RWPE2 (cell line): ENCODE measurements at regions not wholly inside any gene's neighbourhood (a gene's known extent, or its start where the extent isn't known, plus 50 kb on each side); places are given as distances from the start of the nearest gene placed in this dataset.
A peak's percentile ranks its signal among the peaks of the same experiment; 100 is the strongest.

ENCODE experiments used
- ATAC-seq: fragments of 200-7000 bp; cut with Tn5 transposase; 3 replicates; pipeline ENCODE4 v1.9.1; 2021; ENCODE audit warnings: low read depth
- DNase-seq: peaks from one replicate; pipeline ENCODE4 v3.0.0-alpha.2; 2020; ENCODE audit warnings: low spot score
- H3K27ac ChIP-seq: fragments of 450-650 bp; 2 replicates; pipeline ENCODE4 v1.5.1; 2017; ENCODE audit warnings: mild to moderate bottlenecking; ENCODE audit not compliant: poor library complexity, severe bottlenecking
- H3K27me3 ChIP-seq: fragments of 250-450 bp; sonication (Bioruptor Pico); 2 replicates; pipeline ENCODE4 v1.5.1; 2021; ENCODE audit warnings: mild to moderate bottlenecking, moderate library complexity; ENCODE audit not compliant: insufficient read depth, poor library complexity, severe bottlenecking
- H3K36me3 ChIP-seq: fragments of 250-450 bp; sonication (Bioruptor Pico); 2 replicates; pipeline ENCODE4 v1.5.1; 2020; ENCODE audit warnings: low read depth, mild to moderate bottlenecking, moderate library complexity
- H3K4me1 ChIP-seq: fragments of 250-450 bp; sonication (Bioruptor Pico); 2 replicates; pipeline ENCODE4 v1.5.1; 2021; ENCODE audit warnings: mild to moderate bottlenecking, moderate library complexity; ENCODE audit not compliant: insufficient read depth, poor library complexity, severe bottlenecking
- H3K4me3 ChIP-seq: fragments of 250-450 bp; sonication (Bioruptor Pico); 2 replicates; pipeline ENCODE4 v1.5.1; 2021; ENCODE audit warnings: mild to moderate bottlenecking, moderate library complexity; ENCODE audit not compliant: severe bottlenecking
- H3K9me3 ChIP-seq: fragments of 250-450 bp; sonication (Bioruptor Pico); 2 replicates; pipeline ENCODE4 v1.5.1; 2021; ENCODE audit warnings: mild to moderate bottlenecking, moderate library complexity; ENCODE audit not compliant: severe bottlenecking
- CTCF ChIP-seq: fragments of 450-650 bp; IDR thresholded peaks from one replicate; pipeline ENCODE4 v1.5.1; 2017; ENCODE audit warnings: mild to moderate bottlenecking, moderate library complexity; ENCODE audit not compliant: poor library complexity, severe bottlenecking

GRCh38 chr7:18338910-18339523, 156.5 kb upstream of the HDAC9 start:
- no peaks in the 10 kb centered on the region for H3K27me3 ChIP-seq
- DNase-seq (no peak), ATAC-seq (no peak)
- H3K27ac ChIP-seq, result no peak overlapping the region
- H3K4me1 ChIP-seq, result no peaks in the 10 kb centered on the region
- no peaks in the 10 kb centered on the region for H3K36me3 ChIP-seq
- no peak overlapping the region for H3K4me3 ChIP-seq
- H3K9me3 ChIP-seq, result no peaks in the 10 kb centered on the region
- TF ChIP-seq CTCF, result no peak

DNA sequence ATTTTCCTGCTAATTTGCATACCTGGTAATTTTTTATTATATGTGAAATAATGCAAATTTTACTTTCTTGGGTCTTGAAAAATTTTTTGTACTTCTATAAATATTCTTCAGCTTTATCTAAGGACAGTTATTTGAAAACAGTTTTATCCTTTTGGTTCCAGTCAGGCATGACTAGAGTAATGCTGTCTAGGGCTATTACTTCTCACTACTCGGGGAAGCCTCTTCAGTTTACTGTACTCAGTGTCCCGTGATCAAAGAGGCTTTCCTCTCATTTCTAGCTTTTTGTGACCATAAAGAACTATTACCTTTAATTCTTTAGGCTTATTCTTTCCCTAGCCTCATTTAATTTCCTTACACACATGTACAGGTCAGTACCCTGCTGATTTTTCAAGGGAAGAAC, 153.8 kb upstream of the HDAC9 start:
- no peaks in the 10 kb centered on the region for H3K9me3 ChIP-seq
- no peak for DNase-seq
- H3K4me3 ChIP-seq, result no peak overlapping the region
- H3K4me1 ChIP-seq, result no peaks in the 10 kb centered on the region
- H3K27me3 ChIP-seq, result no peaks in the 10 kb centered on the region
- H3K27ac ChIP-seq, result no peak overlapping the region
- no peak for ATAC-seq
- no peak for TF ChIP-seq CTCF
- no peaks in the 10 kb centered on the region for H3K36me3 ChIP-seq

DNA sequence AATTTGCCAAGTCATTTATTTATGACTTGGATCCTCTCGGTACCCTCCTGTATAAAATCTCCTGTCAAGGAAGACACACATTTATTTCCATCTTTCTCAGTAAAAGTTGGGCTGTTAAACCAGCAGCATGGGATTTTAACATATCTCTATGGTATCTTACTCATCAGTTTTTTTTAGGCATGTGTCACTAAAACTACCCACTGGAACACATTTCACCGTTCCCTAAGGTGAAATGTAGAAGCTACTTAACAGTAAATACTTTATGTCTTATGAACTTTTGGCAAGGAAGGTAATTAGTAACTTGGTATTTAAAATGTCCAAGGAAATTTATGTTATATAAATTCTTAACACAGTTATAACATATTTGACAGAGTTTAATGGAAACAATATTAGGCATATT, 152.5 kb upstream of the HDAC9 start:
- Histone ChIP-seq H3K4me1 (no peaks in the 10 kb centered on the region), H3K9me3 (no peaks in the 10 kb centered on the region), H3K27ac (no peak overlapping the region), H3K4me3 (no peak overlapping the region), H3K36me3 (no peaks in the 10 kb centered on the region), H3K27me3 (no peaks in the 10 kb centered on the region)
- ATAC-seq (no peak), DNase-seq (no peak)
- TF ChIP-seq CTCF, result no peak

DNA sequence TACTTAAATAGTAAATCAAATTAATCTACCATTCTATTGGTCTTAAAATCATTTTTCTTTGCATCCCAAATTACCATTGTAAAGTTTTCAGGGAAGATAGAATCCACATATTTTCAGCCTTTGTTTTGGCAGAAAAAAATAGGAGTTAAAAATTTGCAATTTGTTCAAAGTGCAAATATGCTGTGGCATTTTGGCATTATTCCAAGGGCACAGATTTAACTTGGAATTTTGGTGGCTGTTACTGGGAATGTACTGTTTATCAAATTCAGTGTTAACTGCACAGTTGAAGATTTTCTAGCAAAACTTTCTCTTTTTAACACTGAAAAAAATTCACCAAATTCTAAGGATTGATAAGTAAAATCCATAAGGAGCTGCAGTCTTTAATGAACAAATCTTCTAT, 151.0 kb upstream of the HDAC9 start:
- no peak overlapping the region for H3K27ac ChIP-seq
- no peaks in the 10 kb centered on the region for H3K27me3 ChIP-seq
- no peaks in the 10 kb centered on the region for H3K36me3 ChIP-seq
- TF ChIP-seq CTCF, result no peak
- no peaks in the 10 kb centered on the region for H3K4me1 ChIP-seq
- no peaks in the 10 kb centered on the region for H3K9me3 ChIP-seq
- no peak for DNase-seq
- H3K4me3 ChIP-seq, result no peak overlapping the region
- ATAC-seq, result no peak

GRCh38 chr7:18345641-18346234, 149.8 kb upstream of the HDAC9 start:
- no peaks in the 10 kb centered on the region for H3K9me3 ChIP-seq
- no peak overlapping the region for H3K27ac ChIP-seq
- no peak for DNase-seq
- peak; percentile 88 for TF ChIP-seq CTCF
- no peaks in the 10 kb centered on the region for H3K27me3 ChIP-seq
- no peak overlapping the region for H3K4me3 ChIP-seq
- H3K36me3 ChIP-seq, result no peaks in the 10 kb centered on the region
- peak; percentile 63; the same call in 2 of the 3 replicates for ATAC-seq
- H3K4me1 ChIP-seq, result no peaks in the 10 kb centered on the region
